Ovary (tissue), 3 donors: ENCODE measurements at regions not wholly inside any gene's neighbourhood (a gene's known extent, or its start where the extent isn't known, plus 50 kb on each side); places are given as distances from the start of the nearest gene placed in this dataset.
"Not testable (repeated sequence)": the region's sequence is repeated elsewhere in the genome, so short reads cannot be mapped to it uniquely, and the experiment has no call there.

Experiments
- CTCF ChIP-seq, 3 donors: fragments of 450-650 bp in 2 of 3; fragments of 200-600 bp in 1 of 3; IDR thresholded peaks; one replicate each; pipeline versions ENCODE4 v1.5.1 to v1.8.0; 2016 to 2022; ENCODE audit warnings: antibody characterized with exemption in 3 of 3, mild to moderate bottlenecking in 1 of 3
- EP300 ChIP-seq: sonication (generic); formaldehyde crosslinking; IDR thresholded peaks from one replicate; pipeline ENCODE4 v1.6.1; 2017; ENCODE audit warnings: antibody characterized with exemption
- POLR2A ChIP-seq: fragments of 450-650 bp; IDR thresholded peaks from one replicate; pipeline ENCODE4 v1.6.1; 2017; ENCODE audit warnings: antibody characterized with exemption, mild to moderate bottlenecking, moderate library complexity
- donor health status: DM: no; HTN: no; CAD: no.

DNA sequence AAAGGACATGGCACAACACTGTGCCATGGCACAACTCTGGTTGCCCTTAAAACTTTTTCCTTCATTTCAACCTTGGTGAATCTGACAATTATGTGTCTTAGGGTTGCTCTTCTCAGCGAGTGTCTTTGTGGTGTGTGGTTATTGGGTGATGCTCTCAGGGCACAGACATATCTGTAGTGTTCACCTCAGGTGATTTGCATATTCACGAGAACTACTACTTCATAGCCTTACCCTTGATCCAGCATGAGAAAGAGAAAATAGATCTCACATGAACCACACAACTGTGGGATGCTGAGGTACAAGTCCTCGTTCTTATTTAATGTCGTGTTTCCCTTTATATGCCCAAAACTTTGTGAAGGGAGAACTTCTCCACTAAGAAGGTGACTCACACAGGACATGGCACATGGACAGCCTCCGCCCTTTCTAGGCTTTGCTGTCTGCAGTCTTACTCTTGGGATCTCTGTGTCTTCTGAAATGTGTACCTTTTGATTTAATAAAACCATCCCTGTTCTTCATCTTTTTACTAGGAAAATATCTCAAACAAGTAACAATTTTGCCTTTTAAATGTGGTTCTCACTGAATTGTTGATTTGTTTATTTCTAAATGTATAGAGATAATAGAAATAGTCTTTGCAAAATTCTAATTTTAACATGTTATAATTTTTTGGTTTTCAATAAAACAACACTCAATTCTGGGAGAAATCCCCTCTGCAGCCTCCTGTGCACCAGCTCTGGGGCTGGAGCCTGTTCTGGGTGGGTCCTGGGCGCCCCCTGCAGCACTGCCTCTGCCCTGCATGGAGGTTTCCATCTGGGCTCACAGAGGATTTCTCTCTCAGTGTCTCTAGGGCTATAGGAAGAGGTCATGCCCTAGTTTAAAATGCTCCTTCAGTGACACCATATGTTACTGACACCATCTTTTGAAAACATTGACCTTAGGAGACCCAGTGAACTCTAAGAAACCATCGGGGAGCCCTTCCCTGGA, 651.2 kb downstream of the TMEM121 start:
- not testable (repeated sequence) for TF ChIP-seq POLR2A; EP300; CTCF (IDR thresholded peaks at IDR 0.05)
